Islet precursor cell (in vitro differentiated cells): ENCODE measurements at regions not wholly inside any gene's neighbourhood (a gene's known extent, or its start where the extent isn't known, plus 50 kb on each side); places are given as distances from the start of the nearest gene placed in this dataset.

Experiments used
- DNase-seq: peaks from one replicate; pipeline ENCODE4 v3.0.0-alpha.2; 2018

- no peak for DNase-seq
Observed at GRCh38 chr18:64219517-64219916, 70.6 kb upstream of the LINC00305 start.

- DNase-seq = no peak
Observed at GRCh38 chr18:64210401-64210949, 61.6 kb upstream of the LINC00305 start.

GRCh38 chr18:64208516-64208915 is 59.6 kb upstream of the LINC00305 start:
- no peak for DNase-seq

- DNase-seq = no peak
Observed at GRCh38 chr18:64207820-64208219, 58.9 kb upstream of the LINC00305 start.

- no peak for DNase-seq
Observed at GRCh38 chr18:64203295-64203694, 54.4 kb upstream of the LINC00305 start.

- no peak for DNase-seq
Observed at GRCh38 chr18:64202863-64203262, 54.0 kb upstream of the LINC00305 start.

- no peak for DNase-seq
Observed at GRCh38 chr18:64202210-64202836, 53.4 kb upstream of the LINC00305 start.

GRCh38 chr18:64201781-64202180 is 52.9 kb upstream of the LINC00305 start:
- no peak for DNase-seq

GRCh38 chr18:64199581-64199980 is 50.7 kb upstream of the LINC00305 start:
- DNase-seq = no peak
